PC-9 (cell line): ENCODE measurements at regions not wholly inside any gene's neighbourhood (a gene's known extent, or its start where the extent isn't known, plus 50 kb on each side); places are given as distances from the start of the nearest gene placed in this dataset.

Source experiments
- CTCF ChIP-seq: fragments of 200-600 bp; sonication (generic); conservative IDR thresholded peaks from 2 replicates; pipeline ENCODE4 v1.6.1; 2017; ENCODE audit warnings: mixed run types, antibody characterized with exemption, mild to moderate bottlenecking, moderate library complexity
- EZH2 ChIP-seq: fragments of 200-600 bp; sonication (generic); IDR thresholded peaks from 2 replicates; pipeline ENCODE4 v1.8.0; 2017; ENCODE audit warnings: antibody characterized with exemption, low read depth

GRCh38 chr2:20138696-20139095 is 86.2 kb downstream of the SDC1 start:
- TF ChIP-seq CTCF (no peak), EZH2 (no peak)
